ENCODE measurements at regions not wholly inside any gene's neighbourhood (a gene's known extent, or its start where the extent isn't known, plus 50 kb on each side); places are given as distances from the start of the nearest gene placed in this dataset.
"Not testable (repeated sequence)": the region's sequence is repeated elsewhere in the genome, so short reads cannot be mapped to it uniquely, and the experiment has no call there.

DNA sequence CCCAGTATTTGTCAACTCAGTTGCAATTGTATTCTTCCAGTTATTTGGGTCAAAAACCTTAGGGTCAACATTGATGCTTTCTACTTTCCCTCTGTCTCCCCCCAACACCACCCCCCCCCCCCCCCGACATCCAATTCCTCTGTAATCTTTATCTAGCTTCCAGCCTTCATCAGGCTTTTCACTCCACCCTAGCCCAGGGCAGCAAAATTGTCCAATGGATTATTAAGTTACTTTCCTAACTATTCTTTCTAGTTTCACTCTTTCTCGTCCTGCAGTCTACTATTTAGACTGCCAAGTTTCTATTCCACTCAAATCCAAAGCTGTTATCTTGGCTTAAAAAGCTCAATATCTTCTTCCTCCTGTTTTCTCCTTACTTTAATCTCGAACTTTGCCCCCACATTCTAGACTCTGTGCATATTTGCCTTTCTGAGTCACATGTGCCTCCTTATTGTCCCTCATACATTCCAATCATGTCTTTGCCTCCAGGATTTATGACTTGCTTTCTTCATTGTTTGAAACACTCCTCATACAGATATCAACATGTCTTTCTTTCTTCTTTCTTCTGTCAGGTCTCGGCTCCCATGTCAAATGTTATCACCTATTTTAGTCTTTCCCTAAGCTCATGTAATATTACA, 196.6 kb upstream of the TMEM196 start:
- Histone ChIP-seq H3K27me3 (no peaks in the 10 kb centered on the region), H3K9me3 (no peaks in the 10 kb centered on the region), H3K4me3 (no peak overlapping the region), H3K27ac (no peak overlapping the region), H3K4me1 (no peaks in the 10 kb centered on the region), H3K36me3 (ENCODE audit: low read depth, missing control alignments) (no peaks in the 10 kb centered on the region)
- WGBS, 2 donors, result 37 to 47% methylated on average over 4 of the region's 4 CpGs
- intact Hi-C loops (cut with DNase I; ENCODE audit: low total_unique reads), result no loop called here
- TF ChIP-seq POLR2A (IDR thresholded peaks at IDR 0.05), result no peak
- TF ChIP-seq, protein P1, sequence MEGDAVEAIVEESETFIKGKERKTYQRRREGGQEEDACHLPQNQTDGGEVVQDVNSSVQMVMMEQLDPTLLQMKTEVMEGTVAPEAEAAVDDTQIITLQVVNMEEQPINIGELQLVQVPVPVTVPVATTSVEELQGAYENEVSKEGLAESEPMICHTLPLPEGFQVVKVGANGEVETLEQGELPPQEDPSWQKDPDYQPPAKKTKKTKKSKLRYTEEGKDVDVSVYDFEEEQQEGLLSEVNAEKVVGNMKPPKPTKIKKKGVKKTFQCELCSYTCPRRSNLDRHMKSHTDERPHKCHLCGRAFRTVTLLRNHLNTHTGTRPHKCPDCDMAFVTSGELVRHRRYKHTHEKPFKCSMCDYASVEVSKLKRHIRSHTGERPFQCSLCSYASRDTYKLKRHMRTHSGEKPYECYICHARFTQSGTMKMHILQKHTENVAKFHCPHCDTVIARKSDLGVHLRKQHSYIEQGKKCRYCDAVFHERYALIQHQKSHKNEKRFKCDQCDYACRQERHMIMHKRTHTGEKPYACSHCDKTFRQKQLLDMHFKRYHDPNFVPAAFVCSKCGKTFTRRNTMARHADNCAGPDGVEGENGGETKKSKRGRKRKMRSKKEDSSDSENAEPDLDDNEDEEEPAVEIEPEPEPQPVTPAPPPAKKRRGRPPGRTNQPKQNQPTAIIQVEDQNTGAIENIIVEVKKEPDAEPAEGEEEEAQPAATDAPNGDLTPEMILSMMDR (IDR thresholded peaks at IDR 0.05), result no peak
- DNase-seq, result no peak

DNA sequence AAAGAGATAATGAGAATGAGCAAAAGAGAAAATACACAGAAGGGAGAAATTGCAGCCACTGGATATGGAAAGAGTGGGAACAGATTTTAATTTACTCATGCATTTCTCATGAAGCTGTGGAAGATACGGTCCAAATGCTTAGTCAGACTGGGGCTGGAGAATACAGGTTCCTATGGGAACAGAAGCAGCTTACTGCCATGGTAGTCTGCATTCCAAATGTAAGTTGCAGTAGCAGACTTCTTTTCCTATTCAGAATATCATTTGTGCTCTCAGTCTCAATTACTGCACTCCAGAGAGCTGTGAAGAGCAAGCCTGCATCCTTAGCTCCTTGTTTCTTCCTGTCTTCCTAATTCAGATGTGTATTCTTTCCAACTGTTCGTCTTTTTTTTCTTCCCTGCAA, 190.8 kb upstream of the TMEM196 start:
- Histone ChIP-seq H3K4me3 (no peak overlapping the region), H3K36me3 (ENCODE audit: low read depth, missing control alignments) (no peaks in the 10 kb centered on the region), H3K27ac (no peak overlapping the region), H3K4me1 (no peaks in the 10 kb centered on the region), H3K9me3 (no peaks in the 10 kb centered on the region), H3K27me3 (no peaks in the 10 kb centered on the region)
- intact Hi-C loops (cut with DNase I; ENCODE audit: low total_unique reads), result no loop called here
- DNase-seq, result no peak
- 49 to 63% methylated on average over 2 of the region's 2 CpGs for WGBS, 2 donors
- TF ChIP-seq POLR2A (IDR thresholded peaks at IDR 0.05), result no peak
- TF ChIP-seq, protein P1 (IDR thresholded peaks at IDR 0.05), result no peak

DNA sequence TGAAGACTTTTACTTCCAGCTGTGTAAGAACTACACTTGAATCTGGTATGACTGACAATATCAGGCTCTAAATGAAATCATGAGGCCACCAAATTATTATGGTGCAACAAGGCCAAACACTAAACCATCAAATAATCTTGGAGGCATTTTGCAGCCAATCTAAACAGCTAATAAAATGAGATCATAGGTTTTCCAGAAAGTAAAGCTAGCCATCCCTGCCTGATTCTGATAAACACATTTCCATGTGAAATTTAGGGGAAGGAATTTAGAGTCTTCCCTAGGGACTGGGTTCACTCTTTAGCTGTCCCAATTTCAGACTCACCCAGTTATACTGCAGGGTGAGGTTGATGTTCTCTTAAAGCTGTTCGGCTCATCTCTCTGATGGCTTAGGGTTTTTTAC, 190.3 kb upstream of the TMEM196 start:
- Histone ChIP-seq H3K36me3 (ENCODE audit: low read depth, missing control alignments) (no peaks in the 10 kb centered on the region), H3K27ac (no peak overlapping the region), H3K4me3 (no peak overlapping the region), H3K27me3 (no peaks in the 10 kb centered on the region), H3K9me3 (no peaks in the 10 kb centered on the region), H3K4me1 (no peaks in the 10 kb centered on the region)
- no peak for DNase-seq
- 86 to 97% methylated on average over 1 of the region's 1 CpG for WGBS, 2 donors
- intact Hi-C loops (cut with DNase I; ENCODE audit: low total_unique reads), result no loop called here
- TF ChIP-seq, protein P1 (IDR thresholded peaks at IDR 0.05), result no peak
- no peak for TF ChIP-seq POLR2A (IDR thresholded peaks at IDR 0.05)

DNA sequence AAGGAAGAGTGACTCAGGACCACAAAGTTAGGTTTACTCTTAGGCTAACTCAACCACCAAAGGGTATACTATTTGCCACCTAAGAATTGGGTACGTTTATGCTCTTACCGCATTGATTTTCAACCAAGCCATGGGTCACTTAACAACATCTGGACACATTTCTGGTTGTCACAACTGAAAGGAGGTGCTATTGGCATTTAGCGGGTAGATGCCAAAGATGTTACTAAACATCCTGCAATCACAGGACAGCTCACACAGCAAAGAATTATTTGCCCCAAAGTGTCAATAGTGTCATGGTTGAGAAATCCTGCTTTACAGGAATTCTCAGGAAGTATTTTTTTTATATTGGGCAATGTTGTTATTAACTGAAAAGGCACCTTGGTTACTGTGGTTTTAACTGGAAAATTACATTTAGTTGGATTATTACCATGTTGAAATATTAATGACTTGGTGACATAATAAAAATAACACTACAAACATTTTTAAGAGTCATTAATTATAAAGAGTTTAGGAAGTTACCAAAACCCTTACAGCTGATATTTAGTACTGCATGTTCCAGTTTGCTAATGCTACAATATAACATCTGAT, 185.0 kb upstream of the TMEM196 start:
- H3K36me3 ChIP-seq (ENCODE audit: low read depth, missing control alignments), result no peaks in the 10 kb centered on the region
- 94 to 98% methylated on average over 3 of the region's 3 CpGs for WGBS, 2 donors
- H3K27ac ChIP-seq, result no peak overlapping the region
- no peak for TF ChIP-seq POLR2A (IDR thresholded peaks at IDR 0.05)
- TF ChIP-seq, protein P1 (IDR thresholded peaks at IDR 0.05), result no peak
- no peak overlapping the region for H3K4me3 ChIP-seq
- DNase-seq, result no peak
- H3K27me3 ChIP-seq, result no peaks in the 10 kb centered on the region
- intact Hi-C loops (cut with DNase I; ENCODE audit: low total_unique reads), result no loop called here
- H3K4me1 ChIP-seq, result no peaks in the 10 kb centered on the region
- no peaks in the 10 kb centered on the region for H3K9me3 ChIP-seq

DNA sequence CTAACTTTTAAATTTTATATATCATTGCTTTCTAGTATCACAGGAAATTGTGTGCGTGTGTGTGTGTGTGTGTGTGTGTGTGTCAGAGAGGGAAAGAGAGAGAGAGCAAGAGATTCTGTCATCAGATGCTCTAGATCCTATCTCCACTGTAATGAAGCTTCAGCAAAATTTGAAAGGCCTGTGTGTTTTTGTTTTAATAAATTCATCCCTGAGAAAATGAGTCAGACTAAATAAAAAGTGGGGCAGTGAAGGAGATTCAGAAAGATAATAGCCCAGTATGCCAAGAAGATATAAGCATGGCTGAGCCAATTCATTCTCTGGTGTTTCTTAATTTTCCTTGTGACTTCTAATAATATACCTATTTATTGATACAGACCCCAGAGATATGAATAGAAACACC, 184.2 kb upstream of the TMEM196 start:
- Histone ChIP-seq H3K4me1 (no peaks in the 10 kb centered on the region), H3K27me3 (no peaks in the 10 kb centered on the region), H3K36me3 (ENCODE audit: low read depth, missing control alignments) (no peaks in the 10 kb centered on the region), H3K27ac (no peak overlapping the region), H3K4me3 (no peak overlapping the region), H3K9me3 (no peaks in the 10 kb centered on the region)
- intact Hi-C loops (cut with DNase I; ENCODE audit: low total_unique reads), result no loop called here
- DNase-seq, result no peak
- 67 to 92% methylated on average over 1 of the region's 1 CpG for WGBS, 2 donors
- TF ChIP-seq, protein P1 (IDR thresholded peaks at IDR 0.05), result no peak
- no peak for TF ChIP-seq POLR2A (IDR thresholded peaks at IDR 0.05)

DNA sequence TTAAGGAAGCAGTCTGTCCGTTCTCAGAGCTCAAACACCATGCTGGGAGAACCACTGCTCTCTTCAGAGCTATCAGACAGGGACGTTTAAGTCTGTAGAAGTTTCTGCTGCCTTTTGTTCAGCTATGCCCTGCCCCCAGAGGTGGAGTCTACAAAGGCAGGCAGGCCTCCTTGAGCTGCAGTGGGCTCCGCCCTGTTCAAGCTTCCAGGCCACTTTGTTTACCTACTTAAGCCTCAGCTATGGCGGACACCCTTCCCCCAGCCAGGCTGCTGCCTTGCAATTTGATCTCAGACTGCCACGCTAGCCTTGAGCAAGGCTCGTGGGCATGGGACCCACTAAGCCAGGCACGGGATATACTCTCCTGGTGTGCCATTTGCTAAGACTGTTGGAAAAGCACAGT, 180.7 kb upstream of the TMEM196 start:
- H3K27ac ChIP-seq; intact Hi-C loops (cut with DNase I; ENCODE audit: low total_unique reads); H3K9me3 ChIP-seq; DNase-seq; H3K4me1 ChIP-seq; H3K36me3 ChIP-seq (ENCODE audit: low read depth, missing control alignments); H3K4me3 ChIP-seq; H3K27me3 ChIP-seq: not testable (repeated sequence)
- 78 to 89% methylated on average over 4 to 7 of the region's 7 CpGs for WGBS, 2 donors

DNA sequence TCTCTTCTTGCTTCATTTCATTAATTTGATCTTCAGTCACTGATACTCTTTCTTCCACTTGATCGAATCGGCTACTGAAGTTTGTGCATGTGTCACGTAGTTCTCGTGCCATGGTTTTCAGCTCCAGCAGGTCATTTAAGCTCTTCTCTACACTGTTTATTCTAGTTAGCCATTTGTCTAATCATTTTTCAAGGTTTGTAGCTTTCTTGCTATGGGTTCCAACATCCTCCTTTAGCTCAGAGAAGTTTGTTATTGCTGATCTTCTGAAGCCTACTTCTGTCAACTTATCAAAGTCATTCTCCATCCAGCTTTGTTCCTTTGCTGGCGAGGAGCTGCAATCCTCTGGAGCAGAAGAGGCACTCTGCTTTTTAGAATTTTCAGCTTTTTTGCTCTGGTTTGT, 180.0 kb upstream of the TMEM196 start:
- H3K27me3 ChIP-seq; H3K27ac ChIP-seq; H3K36me3 ChIP-seq (ENCODE audit: low read depth, missing control alignments); DNase-seq; intact Hi-C loops (cut with DNase I; ENCODE audit: low total_unique reads); H3K4me1 ChIP-seq; H3K9me3 ChIP-seq; H3K4me3 ChIP-seq: not testable (repeated sequence)
- WGBS, 2 donors, result 95 to 97% methylated on average over 5 of the region's 5 CpGs
